HEK293 (cell line): ENCODE measurements at regions not wholly inside any gene's neighbourhood (a gene's known extent, or its start where the extent isn't known, plus 50 kb on each side); places are given as distances from the start of the nearest gene placed in this dataset.

Experiments
- KLF1 ChIP-seq: fragments of 450-650 bp; formaldehyde crosslinking; IDR thresholded peaks from 2 replicates; pipeline ENCODE4 v1.5.1; 2016; ENCODE audit warnings: missing biosample characterization, missing genetic modification characterization
- ZBTB20 ChIP-seq: fragments of 450-650 bp; formaldehyde crosslinking; IDR thresholded peaks from 2 replicates; pipeline ENCODE4 v1.5.1; 2016; ENCODE audit warnings: missing biosample characterization, missing genetic modification characterization
- ZNF138 ChIP-seq: fragments of 450-650 bp; formaldehyde crosslinking; IDR thresholded peaks from 2 replicates; pipeline ENCODE4 v1.5.1; 2016; ENCODE audit warnings: missing biosample characterization, missing genetic modification characterization, borderline replicate concordance
- ZNF23 ChIP-seq: fragments of 450-650 bp; formaldehyde crosslinking; IDR thresholded peaks from 2 replicates; pipeline ENCODE4 v1.5.1; 2016; ENCODE audit warnings: missing biosample characterization, missing genetic modification characterization, borderline replicate concordance
- ZNF433 ChIP-seq: fragments of 450-650 bp; formaldehyde crosslinking; IDR thresholded peaks from 2 replicates; pipeline ENCODE4 v1.5.1; 2016; ENCODE audit warnings: missing biosample characterization, missing genetic modification characterization, low read depth
- ZNF776 ChIP-seq: fragments of 450-650 bp; formaldehyde crosslinking; IDR thresholded peaks from 2 replicates; pipeline ENCODE4 v1.5.0; 2017; ENCODE audit warnings: missing biosample characterization, missing genetic modification characterization, borderline replicate concordance
- TF ChIP-seq, protein P1 (sequence below): fragments of 450-650 bp; formaldehyde crosslinking; IDR thresholded peaks from 2 replicates; pipeline ENCODE4 v1.5.1; 2016; ENCODE audit warnings: missing biosample characterization, missing genetic modification characterization
- TF ChIP-seq, protein P2 (sequence below): fragments of 450-650 bp; formaldehyde crosslinking; IDR thresholded peaks from 2 replicates; pipeline ENCODE4 v1.5.1; 2016; ENCODE audit warnings: missing biosample characterization, missing genetic modification characterization

DNA sequence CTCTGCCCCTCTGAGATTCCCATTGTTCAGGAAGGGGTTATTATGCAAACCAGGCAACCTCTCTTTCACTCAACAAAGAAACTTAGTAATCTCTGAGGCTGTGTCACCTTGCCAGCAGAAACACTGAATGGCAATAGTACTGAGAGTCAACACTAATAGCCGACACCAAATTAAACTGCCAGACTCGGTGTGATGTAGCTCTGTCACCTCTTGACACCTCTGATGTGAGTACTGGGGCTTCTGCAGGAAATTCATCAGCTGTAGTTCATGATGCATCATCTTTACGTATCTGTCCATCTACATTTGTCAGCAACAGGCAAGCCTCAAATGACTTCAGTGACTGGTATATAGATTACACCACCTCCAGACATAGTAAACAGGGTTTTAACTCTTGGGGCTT lies 65.0 kb upstream of the ONECUT1 start:
- TF ChIP-seq ZNF23 (tag by site-specific recombination) (no peak), ZNF138 (tag by site-specific recombination) (no peak), ZBTB20 (no peak), KLF1 (no peak), ZNF433 (tag by site-specific recombination) (no peak), ZNF776 (no peak)
- TF ChIP-seq, protein P1, sequence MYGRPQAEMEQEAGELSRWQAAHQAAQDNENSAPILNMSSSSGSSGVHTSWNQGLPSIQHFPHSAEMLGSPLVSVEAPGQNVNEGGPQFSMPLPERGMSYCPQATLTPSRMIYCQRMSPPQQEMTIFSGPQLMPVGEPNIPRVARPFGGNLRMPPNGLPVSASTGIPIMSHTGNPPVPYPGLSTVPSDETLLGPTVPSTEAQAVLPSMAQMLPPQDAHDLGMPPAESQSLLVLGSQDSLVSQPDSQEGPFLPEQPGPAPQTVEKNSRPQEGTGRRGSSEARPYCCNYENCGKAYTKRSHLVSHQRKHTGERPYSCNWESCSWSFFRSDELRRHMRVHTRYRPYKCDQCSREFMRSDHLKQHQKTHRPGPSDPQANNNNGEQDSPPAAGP (tag by site-specific recombination) = no peak
- TF ChIP-seq, protein P2, sequence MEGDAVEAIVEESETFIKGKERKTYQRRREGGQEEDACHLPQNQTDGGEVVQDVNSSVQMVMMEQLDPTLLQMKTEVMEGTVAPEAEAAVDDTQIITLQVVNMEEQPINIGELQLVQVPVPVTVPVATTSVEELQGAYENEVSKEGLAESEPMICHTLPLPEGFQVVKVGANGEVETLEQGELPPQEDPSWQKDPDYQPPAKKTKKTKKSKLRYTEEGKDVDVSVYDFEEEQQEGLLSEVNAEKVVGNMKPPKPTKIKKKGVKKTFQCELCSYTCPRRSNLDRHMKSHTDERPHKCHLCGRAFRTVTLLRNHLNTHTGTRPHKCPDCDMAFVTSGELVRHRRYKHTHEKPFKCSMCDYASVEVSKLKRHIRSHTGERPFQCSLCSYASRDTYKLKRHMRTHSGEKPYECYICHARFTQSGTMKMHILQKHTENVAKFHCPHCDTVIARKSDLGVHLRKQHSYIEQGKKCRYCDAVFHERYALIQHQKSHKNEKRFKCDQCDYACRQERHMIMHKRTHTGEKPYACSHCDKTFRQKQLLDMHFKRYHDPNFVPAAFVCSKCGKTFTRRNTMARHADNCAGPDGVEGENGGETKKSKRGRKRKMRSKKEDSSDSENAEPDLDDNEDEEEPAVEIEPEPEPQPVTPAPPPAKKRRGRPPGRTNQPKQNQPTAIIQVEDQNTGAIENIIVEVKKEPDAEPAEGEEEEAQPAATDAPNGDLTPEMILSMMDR (tag by site-specific recombination) = no peak
